Ishikawa (cell line): ENCODE measurements at regions not wholly inside any gene's neighbourhood (a gene's known extent, or its start where the extent isn't known, plus 50 kb on each side); places are given as distances from the start of the nearest gene placed in this dataset.

Experiments
- CEBPB ChIP-seq: IDR thresholded peaks from 2 replicates; pipeline ENCODE4 v1.6.1; 2012
- CREB1 ChIP-seq: IDR thresholded peaks from 2 replicates; pipeline ENCODE4 v1.6.1; 2012; ENCODE audit warnings: low read depth
- EGR1 ChIP-seq: IDR thresholded peaks from 2 replicates; pipeline ENCODE4 v1.6.1; 2012
- EP300 ChIP-seq: IDR thresholded peaks from 2 replicates; pipeline ENCODE4 v1.6.1; 2012; ENCODE audit warnings: borderline replicate concordance
- FOXM1 ChIP-seq: IDR thresholded peaks from 2 replicates; pipeline ENCODE4 v1.6.1; 2012; ENCODE audit warnings: low read depth, borderline replicate concordance
- MAX ChIP-seq: IDR thresholded peaks from 2 replicates; pipeline ENCODE4 v1.6.1; 2012
- NFIC ChIP-seq: IDR thresholded peaks from 2 replicates; pipeline ENCODE4 v1.6.1; 2012
- RAD21 ChIP-seq: IDR thresholded peaks from 2 replicates; pipeline ENCODE4 v1.6.1; 2012; ENCODE audit warnings: low read depth
- REST ChIP-seq: IDR thresholded peaks from 2 replicates; pipeline ENCODE4 v1.6.1; 2012; ENCODE audit warnings: low read depth, mild to moderate bottlenecking
- TAF1 ChIP-seq: IDR thresholded peaks from 2 replicates; pipeline ENCODE4 v1.6.1; 2012; ENCODE audit warnings: low read depth, mild to moderate bottlenecking
- TCF12 ChIP-seq: IDR thresholded peaks from 2 replicates; pipeline ENCODE4 v1.6.1; 2012; ENCODE audit warnings: low read depth
- TEAD4 ChIP-seq: IDR thresholded peaks from 2 replicates; pipeline ENCODE4 v1.6.1; 2012
- USF1 ChIP-seq: IDR thresholded peaks from 2 replicates; pipeline ENCODE4 v1.6.1; 2012
- YY1 ChIP-seq: IDR thresholded peaks from 2 replicates; pipeline ENCODE4 v1.6.1; 2012; ENCODE audit warnings: low read depth
- ZBTB7A ChIP-seq: IDR thresholded peaks from 2 replicates; pipeline ENCODE4 v1.6.1; 2012; ENCODE audit warnings: low read depth

GRCh38 chr3:124542214-124542869 is 187.9 kb upstream of the UMPS start:
- TF ChIP-seq EGR1 (peak; percentile 45; the same call in 1 of the 2 replicates), CREB1 (no peak)

- no peak for TF ChIP-seq RAD21
- no peak for TF ChIP-seq YY1
Measured at GRCh38 chr3:124545891-124546290, 184.4 kb upstream of the UMPS start.

- TF ChIP-seq RAD21 (no peak), REST (no peak), NFIC (peak; percentile 89), CEBPB (peak; percentile 43; the same call in 1 of the 2 replicates)
Measured at GRCh38 chr3:124552224-124552623, 178.0 kb upstream of the UMPS start.

- TF ChIP-seq MAX (no peak), RAD21 (no peak), CREB1 (no peak), EGR1 (no peak), TCF12 (no peak), REST (no peak), YY1 (no peak), FOXM1 (no peak), CEBPB (no peak), ZBTB7A (no peak), EP300 (no peak), NFIC (no peak), TEAD4 (no peak)
Measured at GRCh38 chr3:124553178-124553577, 177.1 kb upstream of the UMPS start.

GRCh38 chr3:124556636-124557035 is 173.6 kb upstream of the UMPS start:
- TF ChIP-seq CEBPB (no peak), CREB1 (no peak), USF1 (no peak), REST (no peak), ZBTB7A (no peak), YY1 (no peak), EP300 (no peak), EGR1 (no peak), TAF1 (no peak), TEAD4 (no peak), TCF12 (no peak), RAD21 (no peak), MAX (no peak), NFIC (no peak), FOXM1 (no peak)
